ENCODE measurements at regions not wholly inside any gene's neighbourhood (a gene's known extent, or its start where the extent isn't known, plus 50 kb on each side); places are given as distances from the start of the nearest gene placed in this dataset.

- 0 out of 4 replicates have a peak, but pooled peaks cover 0 to 2% of the 10 kb centered on the region in 2 experiments for H3K9me3 ChIP-seq (ENCODE audit: insufficient read depth in 2 of 2, low read depth in 1 of 2, low read length in 1 of 2)
These were observed 109.6 kb downstream of the KCNJ2 start for GRCh38 chr17:70278844-70279462.

More at GRCh38 chr17:70278844-70279462, 109.6 kb downstream of the KCNJ2 start:
- TF ChIP-seq TAF7 (optimal IDR thresholded peaks at IDR 0.05; ENCODE audit: borderline replicate concordance, low read depth, low read length) (no peak), TCF12 (IDR thresholded peaks at IDR 0.05; ENCODE audit: low read depth, low read length) (no peak), CHD1 (IDR thresholded peaks at IDR 0.05; ENCODE audit: low read depth, low read length) (no peak), CEBPB (IDR thresholded peaks at IDR 0.05; ENCODE audit: low read depth, low read length) (no peak), SP2 (IDR thresholded peaks at IDR 0.05; ENCODE audit: low read length) (no peak), USF2 (IDR thresholded peaks at IDR 0.05; ENCODE audit: low read length) (no peak), CREB1 (IDR thresholded peaks at IDR 0.05) (no peak), SIX5 (IDR thresholded peaks at IDR 0.05; ENCODE audit: low read depth, low read length) (no peak)
- H4K20me1 ChIP-seq (replicated peaks in 1 of 2; ENCODE audit: control insufficient read depth in 1 of 2, insufficient read depth in 2 of 2, low read length in 2 of 2), result no peaks in the 10 kb centered on the region
- no peaks in the 10 kb centered on the region for H3K23me2 ChIP-seq (ENCODE audit: low read depth, low read length)
- no peak overlapping the region for H3K4ac ChIP-seq (replicated peaks; ENCODE audit: insufficient read length, low read depth, low read length)
- H3K4me2 ChIP-seq (ENCODE audit: insufficient read depth in 1 of 2, low read depth in 2 of 2, low read length in 2 of 2), result no peak overlapping the region
- no peak overlapping the region for H4K8ac ChIP-seq (ENCODE audit: extremely low read depth, insufficient read depth, low read length)
- no peak overlapping the region for H2BK120ac ChIP-seq (replicated peaks; ENCODE audit: low read depth, low read length)
- H3K4me1 ChIP-seq (replicated peaks in 1 of 4; ENCODE audit: control insufficient read depth in 3 of 4, insufficient read depth in 4 of 4, low read length in 3 of 4), result no peaks in the 10 kb centered on the region
- peak overlapping the region; percentile 91 for H2AFZ ChIP-seq (ENCODE audit: low read length)
- no peak overlapping the region for H4K91ac ChIP-seq (replicated peaks; ENCODE audit: insufficient read length, low read length)
- no peak overlapping the region for H3K9ac ChIP-seq (replicated peaks in 1 of 4; ENCODE audit: extremely low read depth in 1 of 4, low read depth in 3 of 4, low read length in 3 of 4)
- H3K27me3 ChIP-seq (replicated peaks in 1 of 4; ENCODE audit: control insufficient read depth in 3 of 4, extremely low read depth in 1 of 4, insufficient read depth in 3 of 4, low read length in 3 of 4), result no peaks in the 10 kb centered on the region
- no peak overlapping the region for H2BK12ac ChIP-seq (ENCODE audit: low read depth, low read length)
- no peak overlapping the region for H3K27ac ChIP-seq (ENCODE audit: low read depth, low read length)
- H3K18ac ChIP-seq (ENCODE audit: extremely low read depth, low read length), result no peak overlapping the region
- H3K79me2 ChIP-seq (ENCODE audit: control insufficient read depth in 1 of 2, insufficient read depth in 2 of 2, low read length in 2 of 2), result no peaks in the 10 kb centered on the region
- H4K5ac ChIP-seq (ENCODE audit: insufficient read length, low read depth, low read length), result no peak overlapping the region
- no peak overlapping the region for H3K4me3 ChIP-seq (ENCODE audit: extremely low read depth in 1 of 4, insufficient read depth in 2 of 4, low read depth in 3 of 4, low read length in 4 of 4)
- FAIRE-seq, result no peak
- H2BK15ac ChIP-seq (ENCODE audit: low read length), result no peak overlapping the region
- 89% methylated on average over 5 of the region's 5 CpGs; no CpG with 5 or more reads in 1 of the 2 experiments for WGBS, 2 experiments (ENCODE audit: extremely low coverage in 1 of 2, insufficient coverage in 1 of 2, insufficient read length in 1 of 2, insufficient replicate concordance in 2 of 2, low coverage in 1 of 2, low lambda C conversion rate in 2 of 2, missing lambda C conversion rate in 1 of 2)
- H2BK5ac ChIP-seq (ENCODE audit: low read depth, low read length), result no peak overlapping the region
- no peak overlapping the region for H3K56ac ChIP-seq (replicated peaks; ENCODE audit: insufficient read length, low read depth, low read length)
- H3K79me1 ChIP-seq (ENCODE audit: low read depth, low read length), result no peaks in the 10 kb centered on the region
- H2AK5ac ChIP-seq (ENCODE audit: low read depth, low read length), result no peak overlapping the region
- no peak for DNase-seq (ENCODE audit: low read depth in 1 of 2, low spot score in 2 of 2)
- no peak overlapping the region for H3K23ac ChIP-seq (ENCODE audit: insufficient read length)
- ChIA-PET POLR2A (ENCODE audit: partially characterized antibody) (no interaction called here), CTCF (ENCODE audit: partially characterized antibody) (interaction anchor here (0.6 to 1.5 kb wide), 2 partner anchors 671 to 871 kb away, joined by 3 to 4 read pairs; no protein-coding TSS in a partner anchor)
- H3K36me3 ChIP-seq (ENCODE audit: control insufficient read depth in 2 of 4, insufficient read depth in 4 of 4, low read length in 3 of 4), result no peaks in the 10 kb centered on the region
- H2BK20ac ChIP-seq (ENCODE audit: low read length), result no peak overlapping the region
- H3K14ac ChIP-seq (ENCODE audit: insufficient read length), result no peak overlapping the region
